WERI-Rb-1 (cell line): ENCODE measurements at regions not wholly inside any gene's neighbourhood (a gene's known extent, or its start where the extent isn't known, plus 50 kb on each side); places are given as distances from the start of the nearest gene placed in this dataset.

Experiments used
- DNase-seq: peaks from one replicate; pipeline ENCODE4 v3.0.0-alpha.2; 2020
- H3K27ac ChIP-seq: fragments of 250-450 bp; sonication (Bioruptor Pico); 2 replicates; pipeline ENCODE4 v1.5.1; 2020; ENCODE audit warnings: mild to moderate bottlenecking, moderate library complexity
- H3K27me3 ChIP-seq: fragments of 250-450 bp; sonication (Bioruptor Pico); 2 replicates; pipeline ENCODE4 v1.5.1; 2021; ENCODE audit warnings: mild to moderate bottlenecking, low read depth, moderate library complexity; ENCODE audit not compliant: insufficient read depth, severe bottlenecking
- H3K36me3 ChIP-seq: fragments of 250-450 bp; sonication (Bioruptor Pico); 2 replicates; pipeline ENCODE4 v1.5.1; 2020; ENCODE audit warnings: mild to moderate bottlenecking, moderate library complexity
- H3K4me3 ChIP-seq: 2 replicates; pipeline ENCODE4 v1.5.1; 2011; ENCODE audit warnings: low read depth, mild to moderate bottlenecking, control low read depth, low read length
- H3K9me3 ChIP-seq: fragments of 250-450 bp; sonication (Bioruptor Pico); 2 replicates; pipeline ENCODE4 v1.5.1; 2021; ENCODE audit warnings: mild to moderate bottlenecking, moderate library complexity; ENCODE audit not compliant: severe bottlenecking
- CTCF ChIP-seq: IDR thresholded peaks from 2 replicates; pipeline ENCODE4 v1.5.1; 2011; ENCODE audit warnings: low read depth, mild to moderate bottlenecking, control low read depth, inconsistent platforms, low read length

GRCh38 chr13:73622381-73622780 is 511.8 kb downstream of the KLF12 start:
- Histone ChIP-seq H3K4me3 (no peak overlapping the region), H3K9me3 (no peaks in the 10 kb centered on the region), H3K27me3 (no peaks in the 10 kb centered on the region), H3K36me3 (no peaks in the 10 kb centered on the region), H3K27ac (no peak overlapping the region)
- TF ChIP-seq CTCF = no peak
- no peak for DNase-seq

GRCh38 chr13:73618275-73618865 is 515.8 kb downstream of the KLF12 start:
- Histone ChIP-seq H3K27me3 (no peaks in the 10 kb centered on the region), H3K4me3 (no peak overlapping the region), H3K36me3 (no peaks in the 10 kb centered on the region), H3K27ac (no peak overlapping the region), H3K9me3 (no peaks in the 10 kb centered on the region)
- TF ChIP-seq CTCF = no peak
- DNase-seq = no peak

- TF ChIP-seq CTCF = no peak
- DNase-seq = no peak
- Histone ChIP-seq H3K4me3 (no peak overlapping the region), H3K36me3 (no peaks in the 10 kb centered on the region), H3K9me3 (no peaks in the 10 kb centered on the region), H3K27ac (no peak overlapping the region), H3K27me3 (no peaks in the 10 kb centered on the region)
Measured at GRCh38 chr13:73616861-73617260, 517.3 kb downstream of the KLF12 start.

- H3K4me3 ChIP-seq = no peak overlapping the region
- H3K9me3 ChIP-seq = no peaks in the 10 kb centered on the region
Measured at GRCh38 chr13:73610799-73611592, 523.2 kb downstream of the KLF12 start.

GRCh38 chr13:73608711-73609485 is 525.3 kb downstream of the KLF12 start:
- H3K4me3 ChIP-seq = no peak overlapping the region
- peaks cover 2% of the 10 kb centered on the region for H3K9me3 ChIP-seq
- DNase-seq = no peak
- no peaks in the 10 kb centered on the region for H3K27me3 ChIP-seq
- no peak overlapping the region for H3K27ac ChIP-seq
- no peaks in the 10 kb centered on the region for H3K36me3 ChIP-seq
- TF ChIP-seq CTCF = no peak

More at GRCh38 chr13:73610799-73611592, 523.2 kb downstream of the KLF12 start:
- Histone ChIP-seq H3K27ac (no peak overlapping the region), H3K27me3 (no peaks in the 10 kb centered on the region), H3K36me3 (no peaks in the 10 kb centered on the region)
- no peak for DNase-seq
- TF ChIP-seq CTCF = no peak
